ENCODE measurements at regions not wholly inside any gene's neighbourhood (a gene's known extent, or its start where the extent isn't known, plus 50 kb on each side); places are given as distances from the start of the nearest gene placed in this dataset.

GRCh38 chr2:5250482-5250881 is 441.7 kb upstream of the SOX11 start:
- TF ChIP-seq CTCF (IDR thresholded peaks at IDR 0.05; ENCODE audit: insufficient read depth, low read length, poor library complexity, severe bottlenecking) = no peak
- TF ChIP-seq EZH2phosphoT487 (conservative IDR thresholded peaks at IDR 0.05; ENCODE audit: low read length) = no peak
